ENCODE measurements at regions not wholly inside any gene's neighbourhood (a gene's known extent, or its start where the extent isn't known, plus 50 kb on each side); places are given as distances from the start of the nearest gene placed in this dataset.

- no peak for DNase-seq (ENCODE audit: low read depth)
These were observed 60.6 kb upstream of the CDK20 start for GRCh38 chr9:88034964-88035363.

GRCh38 chr9:88033359-88033702, 59.0 kb upstream of the CDK20 start:
- DNase-seq (ENCODE audit: low read depth): no peak

GRCh38 chr9:88028338-88028737, 54.0 kb upstream of the CDK20 start:
- DNase-seq (ENCODE audit: low read depth): no peak

GRCh38 chr9:88026118-88026479, 51.8 kb upstream of the CDK20 start:
- no peak for DNase-seq (ENCODE audit: low read depth)

GRCh38 chr9:88025411-88026117, 51.2 kb upstream of the CDK20 start:
- DNase-seq (ENCODE audit: low read depth): no peak

- DNase-seq (ENCODE audit: low read depth): no peak
These were observed 50.6 kb upstream of the CDK20 start for GRCh38 chr9:88024896-88025295.

Data from fibroblast of gingiva (primary cell).